Fibroblast of villous mesenchyme (primary cell): ENCODE measurements at regions not wholly inside any gene's neighbourhood (a gene's known extent, or its start where the extent isn't known, plus 50 kb on each side); places are given as distances from the start of the nearest gene placed in this dataset.
A peak's percentile ranks its signal among the peaks of the same experiment; 100 is the strongest.

Source experiments
- DNase-seq: peaks from one replicate; pipeline ENCODE4 v3.0.0-alpha.2; 2010; ENCODE audit warnings: low read depth
- H3K4me3 ChIP-seq: 2 replicates; pipeline ENCODE4 v1.5.1; 2011; ENCODE audit warnings: low read depth, mild to moderate bottlenecking, low read length
- CTCF ChIP-seq: IDR thresholded peaks from 2 replicates; pipeline ENCODE4 v1.5.1; 2012; ENCODE audit warnings: low read depth, mild to moderate bottlenecking, low read length; ENCODE audit not compliant: insufficient read depth

- no peak overlapping the region for H3K4me3 ChIP-seq
- no peak for DNase-seq
- no peak for TF ChIP-seq CTCF
Observed at GRCh38 chr3:83670416-83670815, 1288.4 kb upstream of the CADM2 start.

DNA sequence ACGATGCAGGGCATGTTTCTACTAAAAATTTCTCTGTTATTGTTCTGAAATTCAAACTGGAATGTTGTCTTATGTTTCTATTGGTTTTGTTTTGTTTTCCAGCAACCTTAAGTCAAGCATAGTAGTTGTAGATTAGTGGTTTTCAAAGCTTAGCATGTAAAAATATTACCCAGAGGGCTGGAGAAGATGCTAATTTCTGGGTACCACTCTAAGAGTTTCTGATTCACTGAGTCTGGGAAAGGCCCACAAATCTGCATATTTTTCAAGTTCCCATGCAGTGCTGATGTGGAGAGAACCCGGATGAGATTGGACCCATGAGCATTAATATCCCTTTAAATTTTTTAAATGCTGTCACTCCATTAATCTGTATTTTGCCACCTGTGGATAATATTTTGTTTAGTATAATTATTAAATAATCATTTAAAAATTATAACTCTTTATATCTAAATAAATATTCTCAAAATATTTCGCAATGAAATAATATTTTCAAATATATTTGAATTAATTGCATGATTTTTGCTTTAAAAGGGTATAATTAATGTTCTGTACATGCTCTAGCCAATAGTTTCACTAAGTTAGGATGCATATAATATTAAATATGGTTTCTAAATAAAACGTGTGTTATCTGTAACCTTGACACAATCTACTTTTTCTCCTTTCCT is 1274.7 kb upstream of the CADM2 start:
- no peak for TF ChIP-seq CTCF
- peak; percentile 0 for DNase-seq
- H3K4me3 ChIP-seq, result no peak overlapping the region

GRCh38 chr3:83706669-83707068 is 1252.1 kb upstream of the CADM2 start:
- DNase-seq, result no peak
- TF ChIP-seq CTCF, result no peak
- H3K4me3 ChIP-seq, result no peak overlapping the region

DNA sequence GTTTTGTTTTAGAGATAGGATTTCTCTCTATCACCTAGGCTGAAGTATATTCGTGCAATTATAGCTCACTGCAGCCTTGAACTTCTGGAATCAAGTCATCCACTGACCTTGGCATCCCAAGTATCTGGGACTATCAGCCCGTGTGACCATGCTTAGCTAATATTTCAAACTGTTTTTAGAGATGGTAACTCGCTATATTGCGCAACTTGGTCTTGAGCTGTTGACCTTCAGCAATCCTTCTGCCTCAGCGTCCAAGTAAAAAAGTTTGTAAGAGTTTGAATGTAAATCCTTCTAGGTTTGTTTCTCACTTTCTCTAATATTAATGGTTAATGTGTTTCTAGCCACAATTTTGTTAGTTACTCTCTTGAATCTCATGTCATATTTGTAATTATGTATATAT is 1243.5 kb upstream of the CADM2 start:
- no peak overlapping the region for H3K4me3 ChIP-seq
- DNase-seq, result no peak
- no peak for TF ChIP-seq CTCF

DNA sequence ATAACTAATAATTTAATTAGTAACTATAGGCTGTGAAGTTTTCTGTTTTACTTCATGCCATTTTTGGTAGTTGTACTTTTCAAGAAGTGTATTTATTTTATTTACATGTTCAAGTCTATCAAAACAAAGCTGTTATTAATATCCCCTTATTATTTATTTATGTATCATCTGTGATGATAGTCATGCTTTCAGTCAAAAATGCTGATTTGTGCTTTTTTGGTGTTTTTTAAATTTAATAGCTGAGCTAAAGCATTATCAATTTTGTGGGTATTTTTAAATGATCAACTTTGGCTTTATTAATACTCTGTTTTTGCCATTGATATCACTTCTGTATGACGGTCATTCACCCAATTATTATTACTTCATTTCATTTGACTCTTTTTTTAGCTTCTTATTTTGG is 1229.2 kb upstream of the CADM2 start:
- H3K4me3 ChIP-seq, result no peak overlapping the region
- TF ChIP-seq CTCF, result no peak
- no peak for DNase-seq

DNA sequence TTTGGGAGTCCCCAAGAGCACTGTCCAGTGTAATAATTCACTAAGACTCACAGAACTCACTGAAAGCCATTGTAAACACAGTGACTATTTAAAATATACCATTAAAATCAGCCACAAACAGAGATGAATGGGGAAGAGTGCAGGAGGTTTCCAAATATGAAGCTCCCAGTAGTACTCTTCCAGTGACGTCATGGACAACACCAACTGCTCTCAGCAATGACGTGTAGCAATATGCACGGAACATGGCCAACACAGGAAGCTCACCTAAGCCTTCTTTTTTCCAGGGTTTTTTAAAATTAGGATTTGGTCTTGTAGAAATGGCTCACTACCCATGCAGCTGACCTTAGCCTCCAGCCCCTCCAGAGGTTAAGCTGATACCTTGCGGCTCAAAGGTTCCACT is 1224.1 kb upstream of the CADM2 start:
- no peak for TF ChIP-seq CTCF
- H3K4me3 ChIP-seq, result no peak overlapping the region
- DNase-seq, result no peak

GRCh38 chr3:83738202-83738601 is 1220.6 kb upstream of the CADM2 start:
- TF ChIP-seq CTCF, result no peak
- no peak for DNase-seq
- no peak overlapping the region for H3K4me3 ChIP-seq
